WTC11 (cell line): ENCODE measurements at regions not wholly inside any gene's neighbourhood (a gene's known extent, or its start where the extent isn't known, plus 50 kb on each side); places are given as distances from the start of the nearest gene placed in this dataset.

Experiments used
- ATAC-seq: fragments of 200-7000 bp; cut with Tn5 transposase; 2 replicates; pipeline ENCODE4 v1.10.0; 2021; ENCODE audit warnings: mild to moderate bottlenecking, moderate library complexity
- CTCF ChIA-PET: fragments of 300-600 bp; sonication (Branson Sonifier 250); formaldehyde crosslinking; loops from one replicate; lab custom pipeline; 2021; ENCODE audit warnings: antibody characterized with exemption; lab: Charles Lee
- POLR2A ChIA-PET: fragments of 350-600 bp; sonication (Branson Sonifier 250); formaldehyde crosslinking; loops from one replicate; lab custom pipeline; 2021; ENCODE audit warnings: antibody characterized with exemption; lab: Charles Lee
- DNase-seq: peaks from one replicate; pipeline ENCODE4 v3.0.0; 2021; ENCODE audit warnings: low spot score
- H3K27ac Mint-ChIP-seq: 2 replicates; pipeline ENCODE4 v1.8.0; 2021; ENCODE audit warnings: mixed read lengths
- H3K27me3 Mint-ChIP-seq: 2 replicates; pipeline ENCODE4 v1.8.0; 2021; ENCODE audit warnings: low read depth, mild to moderate bottlenecking, moderate library complexity, mixed read lengths
- H3K36me3 Mint-ChIP-seq: 2 replicates; pipeline ENCODE4 v1.8.0; 2021; ENCODE audit warnings: mixed read lengths
- H3K4me1 Mint-ChIP-seq: 2 replicates; pipeline ENCODE4 v1.8.0; 2022; ENCODE audit warnings: mixed read lengths
- H3K4me3 Mint-ChIP-seq: 2 replicates; pipeline ENCODE4 v1.8.0; 2021; ENCODE audit warnings: mild to moderate bottlenecking, moderate library complexity, mixed read lengths
- H3K9me3 Mint-ChIP-seq: 2 replicates; pipeline ENCODE4 v1.8.0; 2021; ENCODE audit warnings: mixed read lengths
- CBFB ChIP-seq: sonication (generic); formaldehyde crosslinking; IDR thresholded peaks from 2 replicates; pipeline ENCODE4 v1.8.1; 2022; ENCODE audit warnings: mild to moderate bottlenecking, low read depth, missing genetic modification reagents
- GABPB1 ChIP-seq: sonication (generic); formaldehyde crosslinking; IDR thresholded peaks from 2 replicates; pipeline ENCODE4 v1.8.1; 2023; ENCODE audit warnings: mild to moderate bottlenecking, missing genetic modification reagents
- JAZF1 ChIP-seq: fragments of 250-450 bp; sonication (Bioruptor Pico); IDR thresholded peaks from 2 replicates; pipeline ENCODE4 v1.9.0; 2021; ENCODE audit warnings: moderate library complexity, mild to moderate bottlenecking, inconsistent platforms
- KAT7 ChIP-seq: sonication (generic); formaldehyde crosslinking; IDR thresholded peaks from 2 replicates; pipeline ENCODE4 v1.8.1; 2023; ENCODE audit warnings: missing genetic modification reagents, mild to moderate bottlenecking, borderline replicate concordance
- MXD4 ChIP-seq: fragments of 250-450 bp; sonication (Bioruptor Pico); IDR thresholded peaks from 2 replicates; pipeline ENCODE4 v1.8.0; 2021; ENCODE audit warnings: mild to moderate bottlenecking, moderate library complexity, borderline replicate concordance
- NFYB ChIP-seq: sonication (generic); formaldehyde crosslinking; conservative IDR thresholded peaks from 2 replicates; pipeline ENCODE4 v1.8.0; 2022; ENCODE audit warnings: low read depth, missing genetic modification reagents
- NR1H2 ChIP-seq: sonication (generic); formaldehyde crosslinking; IDR thresholded peaks from 2 replicates; pipeline ENCODE4 v1.9.0; 2021; ENCODE audit warnings: mild to moderate bottlenecking, moderate library complexity, missing genetic modification reagents
- OVOL2 ChIP-seq: fragments of 250-450 bp; sonication (Bioruptor Pico); IDR thresholded peaks from 2 replicates; pipeline ENCODE4 v1.9.0; 2021; ENCODE audit warnings: mild to moderate bottlenecking, borderline replicate concordance
- SOX15 ChIP-seq: fragments of 250-450 bp; sonication (Bioruptor Pico); IDR thresholded peaks from 2 replicates; pipeline ENCODE4 v1.9.0; 2021; ENCODE audit warnings: mild to moderate bottlenecking
- SP1 ChIP-seq: sonication (generic); formaldehyde crosslinking; conservative IDR thresholded peaks from 2 replicates; pipeline ENCODE4 v1.8.1; 2022; ENCODE audit warnings: missing genetic modification reagents
- TP53 ChIP-seq: sonication (generic); formaldehyde crosslinking; IDR thresholded peaks from 2 replicates; pipeline ENCODE4 v1.8.1; 2023; ENCODE audit warnings: mild to moderate bottlenecking, missing genetic modification reagents
- ZNF219 ChIP-seq: sonication (generic); formaldehyde crosslinking; IDR thresholded peaks from 2 replicates; pipeline ENCODE4 v1.8.0; 2023; ENCODE audit warnings: missing genetic modification reagents, mild to moderate bottlenecking, borderline replicate concordance
- ZNF416 ChIP-seq: fragments of 250-450 bp; sonication (Bioruptor Pico); IDR thresholded peaks from 2 replicates; pipeline ENCODE4 v1.9.0; 2021; ENCODE audit warnings: mild to moderate bottlenecking, inconsistent platforms
- TF ChIP-seq, protein P1 (sequence below): fragments of 250-450 bp; sonication (Bioruptor Pico); conservative IDR thresholded peaks from 2 replicates; pipeline ENCODE4 v1.9.0; 2021; ENCODE audit warnings: mild to moderate bottlenecking
- TF ChIP-seq, protein P2 (sequence below): fragments of 250-450 bp; sonication (Bioruptor Pico); IDR thresholded peaks from 2 replicates; pipeline ENCODE4 v1.9.0; 2021; ENCODE audit warnings: mild to moderate bottlenecking, borderline replicate concordance
- TF ChIP-seq, protein P3 (sequence below): fragments of 250-450 bp; sonication (Bioruptor Pico); IDR thresholded peaks from 2 replicates; pipeline ENCODE4 v1.8.0; 2021; ENCODE audit warnings: mild to moderate bottlenecking
- TF ChIP-seq, protein P4 (sequence below): sonication (generic); formaldehyde crosslinking; IDR thresholded peaks from 2 replicates; pipeline ENCODE4 v1.8.0; 2022; ENCODE audit warnings: mild to moderate bottlenecking, missing genetic modification reagents
- TF ChIP-seq, protein P5 (sequence below): sonication (generic); formaldehyde crosslinking; IDR thresholded peaks from 2 replicates; pipeline ENCODE4 v1.8.1; 2023; ENCODE audit warnings: mild to moderate bottlenecking, missing genetic modification reagents, borderline replicate concordance

DNA sequence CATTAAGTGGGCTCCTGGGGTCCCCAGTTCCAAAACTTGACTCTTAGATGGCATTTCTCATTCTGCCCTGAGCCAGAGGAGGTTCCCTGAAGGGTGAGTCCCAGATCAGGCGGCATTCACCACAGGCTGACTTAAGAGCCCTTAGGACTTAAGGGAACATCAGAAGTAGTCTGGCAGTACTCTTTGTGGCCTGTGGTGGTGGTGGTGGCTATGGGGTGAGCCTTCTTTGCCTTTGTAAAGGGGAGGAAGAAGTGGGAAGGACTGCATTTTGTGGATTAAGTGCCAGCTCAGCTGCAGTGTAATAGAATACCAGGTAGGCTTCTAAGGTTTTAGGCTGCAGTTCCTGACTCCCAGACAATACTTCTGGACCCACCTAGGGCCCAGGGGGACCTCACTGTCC lies 186.5 kb upstream of the KCTD3 start (continued):
- TF ChIP-seq, protein P1, sequence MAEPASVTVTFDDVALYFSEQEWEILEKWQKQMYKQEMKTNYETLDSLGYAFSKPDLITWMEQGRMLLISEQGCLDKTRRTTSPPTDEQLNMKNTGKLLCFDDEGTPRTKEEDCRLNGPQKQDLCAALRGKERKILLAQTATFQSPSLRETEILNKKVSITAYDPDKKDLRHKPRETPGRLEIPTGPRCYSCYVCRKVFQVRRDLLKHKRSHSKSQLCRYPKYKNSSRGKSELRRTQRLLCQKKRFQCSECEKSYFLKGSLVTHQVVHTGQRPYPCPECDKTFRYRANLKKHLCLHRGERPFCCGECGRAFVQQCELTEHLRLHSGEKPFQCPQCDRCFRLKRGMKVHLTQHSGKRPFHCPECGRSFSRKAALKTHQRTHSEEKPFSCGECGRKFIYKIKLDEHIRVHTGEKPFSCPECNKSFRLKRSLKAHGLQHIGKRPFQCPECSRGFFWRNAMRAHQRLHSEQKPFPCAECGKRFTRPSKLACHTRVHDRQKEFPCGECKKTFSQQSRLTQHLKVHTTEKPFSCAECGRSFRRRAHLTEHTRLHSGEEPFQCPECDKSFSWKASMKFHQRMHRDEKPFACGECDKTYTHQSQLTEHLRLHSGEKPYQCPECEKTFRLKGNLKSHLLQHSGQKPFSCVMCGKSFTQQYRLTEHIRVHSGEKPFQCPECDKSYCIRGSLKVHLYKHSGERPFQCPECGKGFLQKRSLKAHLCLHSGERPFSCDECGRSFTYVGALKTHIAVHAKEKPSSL = no peak

DNA sequence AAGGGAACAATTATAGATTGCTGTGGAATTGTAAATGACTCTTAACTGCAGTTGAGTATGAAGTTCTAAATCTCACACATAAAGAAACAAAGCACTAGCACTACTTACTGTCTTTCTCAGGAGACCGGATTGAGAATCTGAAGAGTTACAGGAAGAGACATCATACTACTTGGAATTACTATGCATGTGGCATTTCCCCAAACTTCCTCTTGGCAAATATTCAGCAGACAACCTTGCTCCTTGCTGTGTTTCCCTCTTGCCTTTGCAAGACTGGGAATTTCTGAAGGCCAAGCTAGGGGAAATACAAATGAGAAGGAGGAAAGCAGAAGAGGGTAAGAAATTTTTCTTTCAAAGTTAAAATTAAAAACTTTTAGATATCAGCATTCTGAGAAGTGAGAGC lies 173.6 kb upstream of the KCTD3 start:
- H3K27me3 Mint-ChIP-seq = no peaks in the 10 kb centered on the region

DNA sequence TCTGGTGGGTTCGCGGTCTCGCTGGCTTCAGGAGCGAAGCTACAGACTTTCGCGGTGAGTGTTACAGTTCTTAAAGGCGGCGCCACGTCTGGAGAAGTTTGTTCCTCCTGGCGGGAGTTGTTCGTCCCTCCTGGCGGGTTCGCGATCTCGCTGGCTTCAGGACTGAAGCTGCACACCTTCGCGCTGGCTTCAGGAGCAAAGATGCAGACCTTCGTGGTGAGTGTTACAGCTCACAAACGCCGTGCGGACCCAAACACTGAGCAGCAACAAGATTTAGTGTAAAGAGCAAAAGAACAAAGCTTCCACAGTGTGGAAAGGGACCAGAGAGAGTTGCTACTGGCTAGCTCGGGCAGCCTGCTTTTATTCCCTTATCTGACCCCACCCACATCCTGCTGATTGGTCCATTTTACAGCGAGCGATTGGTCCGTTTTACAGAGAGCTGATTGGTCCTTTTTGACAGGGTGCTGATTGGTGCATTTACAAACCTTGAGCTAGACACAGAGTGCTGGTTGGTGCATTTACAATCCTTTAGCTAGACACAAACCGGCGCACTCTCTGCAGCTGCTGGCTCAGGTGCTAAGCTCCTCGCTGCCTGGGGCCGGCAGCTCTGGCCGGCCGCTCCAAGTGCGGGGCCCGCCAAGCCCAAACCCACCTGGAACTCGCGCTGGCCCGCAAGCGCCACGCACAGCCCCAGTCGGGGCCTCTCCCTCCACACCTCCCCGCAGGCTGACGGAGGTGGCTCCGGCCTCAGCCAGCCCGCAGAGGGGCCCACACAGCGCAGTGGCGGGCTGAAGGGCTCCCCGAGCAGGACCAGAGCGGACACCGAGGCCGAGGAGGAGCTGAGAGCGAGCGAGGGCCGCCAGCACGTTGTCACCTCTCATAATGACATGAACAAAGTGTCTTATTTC lies 172.8 kb upstream of the KCTD3 start:
- H3K27me3 Mint-ChIP-seq = no peaks in the 10 kb centered on the region
- ATAC-seq = no peak
- H3K9me3 Mint-ChIP-seq = peaks cover 30% of the 10 kb centered on the region
- peaks cover 15% of the 10 kb centered on the region for H3K4me1 Mint-ChIP-seq
- no peak overlapping the region for H3K27ac Mint-ChIP-seq
- POLR2A ChIA-PET = no interaction called here
- no peak for DNase-seq
- TF ChIP-seq, protein P2, sequence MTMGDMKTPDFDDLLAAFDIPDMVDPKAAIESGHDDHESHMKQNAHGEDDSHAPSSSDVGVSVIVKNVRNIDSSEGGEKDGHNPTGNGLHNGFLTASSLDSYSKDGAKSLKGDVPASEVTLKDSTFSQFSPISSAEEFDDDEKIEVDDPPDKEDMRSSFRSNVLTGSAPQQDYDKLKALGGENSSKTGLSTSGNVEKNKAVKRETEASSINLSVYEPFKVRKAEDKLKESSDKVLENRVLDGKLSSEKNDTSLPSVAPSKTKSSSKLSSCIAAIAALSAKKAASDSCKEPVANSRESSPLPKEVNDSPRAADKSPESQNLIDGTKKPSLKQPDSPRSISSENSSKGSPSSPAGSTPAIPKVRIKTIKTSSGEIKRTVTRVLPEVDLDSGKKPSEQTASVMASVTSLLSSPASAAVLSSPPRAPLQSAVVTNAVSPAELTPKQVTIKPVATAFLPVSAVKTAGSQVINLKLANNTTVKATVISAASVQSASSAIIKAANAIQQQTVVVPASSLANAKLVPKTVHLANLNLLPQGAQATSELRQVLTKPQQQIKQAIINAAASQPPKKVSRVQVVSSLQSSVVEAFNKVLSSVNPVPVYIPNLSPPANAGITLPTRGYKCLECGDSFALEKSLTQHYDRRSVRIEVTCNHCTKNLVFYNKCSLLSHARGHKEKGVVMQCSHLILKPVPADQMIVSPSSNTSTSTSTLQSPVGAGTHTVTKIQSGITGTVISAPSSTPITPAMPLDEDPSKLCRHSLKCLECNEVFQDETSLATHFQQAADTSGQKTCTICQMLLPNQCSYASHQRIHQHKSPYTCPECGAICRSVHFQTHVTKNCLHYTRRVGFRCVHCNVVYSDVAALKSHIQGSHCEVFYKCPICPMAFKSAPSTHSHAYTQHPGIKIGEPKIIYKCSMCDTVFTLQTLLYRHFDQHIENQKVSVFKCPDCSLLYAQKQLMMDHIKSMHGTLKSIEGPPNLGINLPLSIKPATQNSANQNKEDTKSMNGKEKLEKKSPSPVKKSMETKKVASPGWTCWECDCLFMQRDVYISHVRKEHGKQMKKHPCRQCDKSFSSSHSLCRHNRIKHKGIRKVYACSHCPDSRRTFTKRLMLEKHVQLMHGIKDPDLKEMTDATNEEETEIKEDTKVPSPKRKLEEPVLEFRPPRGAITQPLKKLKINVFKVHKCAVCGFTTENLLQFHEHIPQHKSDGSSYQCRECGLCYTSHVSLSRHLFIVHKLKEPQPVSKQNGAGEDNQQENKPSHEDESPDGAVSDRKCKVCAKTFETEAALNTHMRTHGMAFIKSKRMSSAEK (CRISPR knock-in tag) = no peak
- peak; percentile 53; the same call in 1 of the 2 replicates for TF ChIP-seq NFYB
- TF ChIP-seq, all 79 proteins: peak for 1
- CTCF ChIA-PET = no interaction called here
- Mint-ChIP-seq H3K4me3 (no peak overlapping the region), H3K36me3 (peaks cover 21% of the 10 kb centered on the region)

More for the DNA sequence above, 173.6 kb upstream of the KCTD3 start:
- peaks cover 29% of the 10 kb centered on the region for H3K36me3 Mint-ChIP-seq
- CTCF ChIA-PET = no interaction called here
- TF ChIP-seq, protein P3, sequence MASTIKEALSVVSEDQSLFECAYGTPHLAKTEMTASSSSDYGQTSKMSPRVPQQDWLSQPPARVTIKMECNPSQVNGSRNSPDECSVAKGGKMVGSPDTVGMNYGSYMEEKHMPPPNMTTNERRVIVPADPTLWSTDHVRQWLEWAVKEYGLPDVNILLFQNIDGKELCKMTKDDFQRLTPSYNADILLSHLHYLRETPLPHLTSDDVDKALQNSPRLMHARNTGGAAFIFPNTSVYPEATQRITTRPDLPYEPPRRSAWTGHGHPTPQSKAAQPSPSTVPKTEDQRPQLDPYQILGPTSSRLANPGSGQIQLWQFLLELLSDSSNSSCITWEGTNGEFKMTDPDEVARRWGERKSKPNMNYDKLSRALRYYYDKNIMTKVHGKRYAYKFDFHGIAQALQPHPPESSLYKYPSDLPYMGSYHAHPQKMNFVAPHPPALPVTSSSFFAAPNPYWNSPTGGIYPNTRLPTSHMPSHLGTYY = no peak
- TF ChIP-seq NFYB (no peak), JAZF1 (no peak), ZNF219 (no peak), ZNF416 (CRISPR knock-in tag) (no peak), MXD4 (CRISPR knock-in tag) (no peak), NR1H2 (CRISPR knock-in tag) (no peak), TP53 (CRISPR knock-in tag) (no peak), SP1 (no peak), SOX15 (no peak), CBFB (CRISPR knock-in tag) (no peak), KAT7 (CRISPR knock-in tag) (no peak), GABPB1 (CRISPR knock-in tag) (no peak), OVOL2 (CRISPR knock-in tag) (no peak)
- TF ChIP-seq, protein P4, sequence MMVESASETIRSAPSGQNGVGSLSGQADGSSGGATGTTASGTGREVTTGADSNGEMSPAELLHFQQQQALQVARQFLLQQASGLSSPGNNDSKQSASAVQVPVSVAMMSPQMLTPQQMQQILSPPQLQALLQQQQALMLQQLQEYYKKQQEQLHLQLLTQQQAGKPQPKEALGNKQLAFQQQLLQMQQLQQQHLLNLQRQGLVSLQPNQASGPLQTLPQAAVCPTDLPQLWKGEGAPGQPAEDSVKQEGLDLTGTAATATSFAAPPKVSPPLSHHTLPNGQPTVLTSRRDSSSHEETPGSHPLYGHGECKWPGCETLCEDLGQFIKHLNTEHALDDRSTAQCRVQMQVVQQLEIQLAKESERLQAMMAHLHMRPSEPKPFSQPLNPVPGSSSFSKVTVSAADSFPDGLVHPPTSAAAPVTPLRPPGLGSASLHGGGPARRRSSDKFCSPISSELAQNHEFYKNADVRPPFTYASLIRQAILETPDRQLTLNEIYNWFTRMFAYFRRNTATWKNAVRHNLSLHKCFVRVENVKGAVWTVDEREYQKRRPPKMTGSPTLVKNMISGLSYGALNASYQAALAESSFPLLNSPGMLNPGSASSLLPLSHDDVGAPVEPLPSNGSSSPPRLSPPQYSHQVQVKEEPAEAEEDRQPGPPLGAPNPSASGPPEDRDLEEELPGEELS (CRISPR knock-in tag) = no peak
- TF ChIP-seq, protein P5, sequence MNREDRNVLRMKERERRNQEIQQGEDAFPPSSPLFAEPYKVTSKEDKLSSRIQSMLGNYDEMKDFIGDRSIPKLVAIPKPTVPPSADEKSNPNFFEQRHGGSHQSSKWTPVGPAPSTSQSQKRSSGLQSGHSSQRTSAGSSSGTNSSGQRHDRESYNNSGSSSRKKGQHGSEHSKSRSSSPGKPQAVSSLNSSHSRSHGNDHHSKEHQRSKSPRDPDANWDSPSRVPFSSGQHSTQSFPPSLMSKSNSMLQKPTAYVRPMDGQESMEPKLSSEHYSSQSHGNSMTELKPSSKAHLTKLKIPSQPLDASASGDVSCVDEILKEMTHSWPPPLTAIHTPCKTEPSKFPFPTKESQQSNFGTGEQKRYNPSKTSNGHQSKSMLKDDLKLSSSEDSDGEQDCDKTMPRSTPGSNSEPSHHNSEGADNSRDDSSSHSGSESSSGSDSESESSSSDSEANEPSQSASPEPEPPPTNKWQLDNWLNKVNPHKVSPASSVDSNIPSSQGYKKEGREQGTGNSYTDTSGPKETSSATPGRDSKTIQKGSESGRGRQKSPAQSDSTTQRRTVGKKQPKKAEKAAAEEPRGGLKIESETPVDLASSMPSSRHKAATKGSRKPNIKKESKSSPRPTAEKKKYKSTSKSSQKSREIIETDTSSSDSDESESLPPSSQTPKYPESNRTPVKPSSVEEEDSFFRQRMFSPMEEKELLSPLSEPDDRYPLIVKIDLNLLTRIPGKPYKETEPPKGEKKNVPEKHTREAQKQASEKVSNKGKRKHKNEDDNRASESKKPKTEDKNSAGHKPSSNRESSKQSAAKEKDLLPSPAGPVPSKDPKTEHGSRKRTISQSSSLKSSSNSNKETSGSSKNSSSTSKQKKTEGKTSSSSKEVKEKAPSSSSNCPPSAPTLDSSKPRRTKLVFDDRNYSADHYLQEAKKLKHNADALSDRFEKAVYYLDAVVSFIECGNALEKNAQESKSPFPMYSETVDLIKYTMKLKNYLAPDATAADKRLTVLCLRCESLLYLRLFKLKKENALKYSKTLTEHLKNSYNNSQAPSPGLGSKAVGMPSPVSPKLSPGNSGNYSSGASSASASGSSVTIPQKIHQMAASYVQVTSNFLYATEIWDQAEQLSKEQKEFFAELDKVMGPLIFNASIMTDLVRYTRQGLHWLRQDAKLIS (CRISPR knock-in tag) = no peak
- peaks cover 37% of the 10 kb centered on the region for H3K9me3 Mint-ChIP-seq
- ATAC-seq (no peak), DNase-seq (no peak)
- H3K27ac Mint-ChIP-seq = no peak overlapping the region
- no peak overlapping the region for H3K4me3 Mint-ChIP-seq
- H3K4me1 Mint-ChIP-seq = peaks cover 15% of the 10 kb centered on the region
- POLR2A ChIA-PET = no interaction called here
